AG10803 (cell line): ENCODE measurements at regions not wholly inside any gene's neighbourhood (a gene's known extent, or its start where the extent isn't known, plus 50 kb on each side); places are given as distances from the start of the nearest gene placed in this dataset.
"Not testable (repeated sequence)": the region's sequence is repeated elsewhere in the genome, so short reads cannot be mapped to it uniquely, and the experiment has no call there.

Experiments
- DNase-seq: peaks from one replicate; pipeline ENCODE4 v3.0.0; 2010; ENCODE audit warnings: low read depth
- H3K4me3 ChIP-seq: 2 replicates; pipeline ENCODE4 v1.5.1; 2011; ENCODE audit warnings: mild to moderate bottlenecking, low read length, control low read depth
- CTCF ChIP-seq: conservative IDR thresholded peaks from 2 replicates; pipeline ENCODE4 v1.5.1; 2011; ENCODE audit warnings: mild to moderate bottlenecking, low read length, control low read depth, inconsistent platforms

DNA sequence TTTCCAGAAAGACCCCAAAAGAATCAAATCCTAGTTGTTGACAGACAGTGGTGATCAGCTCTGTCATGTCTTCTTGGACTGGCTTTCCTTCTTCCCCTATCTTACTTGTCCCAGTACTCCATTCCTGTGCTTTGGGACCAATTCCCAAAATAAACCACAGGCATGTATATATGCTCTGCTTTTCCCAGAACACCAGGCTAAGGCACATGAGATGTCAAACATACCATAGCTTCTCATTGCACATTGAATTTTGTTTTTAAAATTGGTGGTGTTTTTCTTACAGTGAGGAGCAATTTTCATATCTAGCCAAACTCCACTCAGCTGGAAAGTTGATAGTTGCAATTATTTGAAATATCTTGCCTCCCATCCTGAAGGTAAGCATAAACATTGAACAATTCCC is 88.9 kb upstream of the RGPD4 start:
- no peak overlapping the region for H3K4me3 ChIP-seq
- peak; percentile 26 for DNase-seq
- TF ChIP-seq CTCF, result no peak

GRCh38 chr2:107738266-107738665 is 88.4 kb upstream of the RGPD4 start:
- no peak overlapping the region for H3K4me3 ChIP-seq
- TF ChIP-seq CTCF, result no peak
- DNase-seq, result no peak

DNA sequence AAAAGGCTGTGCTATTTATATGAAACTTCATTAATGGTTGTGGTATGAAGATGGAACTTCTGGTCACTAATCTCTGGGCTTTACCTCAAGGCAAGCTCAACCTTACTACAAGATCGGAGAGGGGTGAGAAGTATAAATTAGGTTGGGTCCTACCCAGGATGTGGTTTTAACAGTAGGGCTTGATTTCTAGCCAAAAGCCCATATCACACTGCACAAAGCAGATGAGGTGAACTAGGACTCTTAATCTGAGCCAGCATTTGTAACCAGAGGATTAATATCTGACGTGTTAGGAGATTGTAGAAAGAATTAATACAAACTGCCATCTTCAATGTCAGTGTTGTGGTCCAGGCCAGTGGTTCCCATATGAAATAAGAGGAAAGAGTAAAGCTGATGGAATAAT is 86.4 kb upstream of the RGPD4 start:
- no peak overlapping the region for H3K4me3 ChIP-seq
- no peak for DNase-seq
- no peak for TF ChIP-seq CTCF

GRCh38 chr2:107742460-107743027 is 84.1 kb upstream of the RGPD4 start:
- TF ChIP-seq CTCF, result no peak
- no peak overlapping the region for H3K4me3 ChIP-seq
- no peak for DNase-seq

DNA sequence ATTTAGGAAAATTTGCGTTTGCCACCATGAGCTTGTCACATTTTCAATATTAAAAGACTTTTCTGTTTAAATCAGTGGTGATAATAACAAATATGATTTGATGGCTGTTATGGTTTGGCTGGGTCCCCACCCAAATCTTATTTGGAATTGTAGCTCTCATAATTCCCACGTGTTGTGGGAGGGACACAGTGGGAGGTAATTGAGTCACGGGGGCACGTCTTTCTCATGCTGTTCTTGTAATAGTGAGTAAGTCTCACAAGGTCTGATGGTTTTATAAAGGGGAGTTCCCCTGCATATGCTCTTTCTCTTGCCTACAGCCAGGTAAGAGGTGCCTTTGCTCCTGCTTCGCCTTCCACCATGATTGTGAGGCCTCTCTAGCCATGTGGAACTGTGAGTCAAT is 83.4 kb upstream of the RGPD4 start:
- no peak for DNase-seq
- H3K4me3 ChIP-seq, result no peak overlapping the region
- no peak for TF ChIP-seq CTCF

DNA sequence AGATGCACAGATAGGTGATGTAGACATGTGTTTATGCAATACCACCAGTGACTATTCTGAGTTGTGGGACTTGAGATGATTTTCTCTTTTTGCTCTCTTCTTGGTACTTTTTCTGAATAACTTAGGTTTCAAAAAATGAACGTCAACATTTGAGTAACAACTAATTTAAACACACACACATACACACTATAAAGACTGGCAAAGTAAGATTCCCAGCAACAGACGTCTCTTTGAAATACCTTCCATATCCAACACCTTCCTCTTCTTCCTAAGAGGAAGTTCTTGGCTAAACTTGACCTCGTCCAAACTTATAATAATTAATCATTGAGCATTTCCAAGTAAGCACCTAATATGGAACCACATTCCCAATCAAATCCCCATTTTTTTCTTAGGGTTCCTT is 81.6 kb upstream of the RGPD4 start:
- no peak overlapping the region for H3K4me3 ChIP-seq

GRCh38 chr2:107746552-107747198 is 80.0 kb upstream of the RGPD4 start:
- H3K4me3 ChIP-seq, DNase-seq: not testable (repeated sequence)

More for the DNA sequence above, 81.6 kb upstream of the RGPD4 start:
- TF ChIP-seq CTCF, result no peak
- DNase-seq, result no peak

- not testable (repeated sequence) for H3K4me3 ChIP-seq, DNase-seq
These were observed 79.3 kb upstream of the RGPD4 start for GRCh38 chr2:107747199-107747963.
